Mucosa of descending colon (tissue), 3 donors: ENCODE measurements at regions not wholly inside any gene's neighbourhood (a gene's known extent, or its start where the extent isn't known, plus 50 kb on each side); places are given as distances from the start of the nearest gene placed in this dataset.
A peak's percentile ranks its signal among the peaks of the same experiment; 100 is the strongest.

Experiments used
- ATAC-seq: fragments of 200-7000 bp; cut with Tn5 transposase; one replicate; pipeline ENCODE4 v1.9.1; 2020; ENCODE audit warnings: mild to moderate bottlenecking, moderate library complexity
- DNase-seq, 3 donors: peaks; one replicate each; pipeline ENCODE4 v3.0.0-alpha.2; 2020
- H3K36me3 ChIP-seq: fragments of 200-600 bp; one replicate; pipeline ENCODE4 v1.8.0; 2021; ENCODE audit warnings: low read depth, mild to moderate bottlenecking
- H3K4me1 ChIP-seq: fragments of 200-600 bp; one replicate; pipeline ENCODE4 v1.8.0; 2021; ENCODE audit warnings: low read depth, mild to moderate bottlenecking
- H3K4me3 ChIP-seq: fragments of 200-600 bp; one replicate; pipeline ENCODE4 v1.8.0; 2021; ENCODE audit warnings: mild to moderate bottlenecking
- H3K9me3 ChIP-seq: fragments of 200-600 bp; one replicate; pipeline ENCODE4 v1.8.0; 2021; ENCODE audit warnings: mild to moderate bottlenecking
- intact Hi-C, 2 donors: fragments of 100-400 bp; cut with DNase I in 1 of 2; cut with micrococcal nuclease in 1 of 2; formaldehyde crosslinking; loops; one replicate each; pipeline versions ENCODE4 v1.11.0 to v1.11.1; 2022; cut with DNase I, micrococcal nuclease
- TF ChIP-seq, protein P1 (sequence below): fragments of 200-600 bp; IDR thresholded peaks from one replicate; pipeline ENCODE4 v1.8.0; 2022; ENCODE audit warnings: antibody characterized with exemption, mild to moderate bottlenecking
- donor health status: DM: no; HTN: no; CAD: no; lungs with moderate emphysema.
- donor health status: DM: no; HTN: no; CAD: no.
- donor health status: DM: no; HTN: yes; CAD: no.

- DNase-seq (no peak), ATAC-seq (no peak)
Observed at GRCh38 chr9:118586978-118587377, 782.3 kb downstream of the BRINP1 start.

DNA sequence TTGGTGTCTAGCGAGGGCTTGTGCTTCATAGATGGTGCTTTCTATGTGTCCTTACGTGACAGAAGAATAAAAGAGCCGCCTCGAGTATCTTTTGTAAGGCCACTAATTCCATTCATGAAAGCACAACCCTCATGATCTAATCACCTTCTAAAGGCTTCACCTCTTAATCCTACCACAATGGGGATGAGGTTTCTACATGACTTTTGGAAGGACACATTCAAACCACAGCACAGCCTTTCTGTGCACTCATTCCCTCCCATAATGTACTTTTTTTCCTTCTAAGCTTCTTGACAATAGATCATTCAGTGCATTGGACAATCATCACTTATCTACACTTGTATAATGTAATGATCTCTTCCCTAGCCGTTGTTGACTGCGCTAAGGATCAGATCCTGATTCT lies 774.8 kb downstream of the BRINP1 start:
- ATAC-seq = no peak
- Histone ChIP-seq H3K4me3 (no peak overlapping the region), H3K9me3 (no peaks in the 10 kb centered on the region), H3K36me3 (no peaks in the 10 kb centered on the region), H3K4me1 (no peaks in the 10 kb centered on the region)
- TF ChIP-seq, protein P1, sequence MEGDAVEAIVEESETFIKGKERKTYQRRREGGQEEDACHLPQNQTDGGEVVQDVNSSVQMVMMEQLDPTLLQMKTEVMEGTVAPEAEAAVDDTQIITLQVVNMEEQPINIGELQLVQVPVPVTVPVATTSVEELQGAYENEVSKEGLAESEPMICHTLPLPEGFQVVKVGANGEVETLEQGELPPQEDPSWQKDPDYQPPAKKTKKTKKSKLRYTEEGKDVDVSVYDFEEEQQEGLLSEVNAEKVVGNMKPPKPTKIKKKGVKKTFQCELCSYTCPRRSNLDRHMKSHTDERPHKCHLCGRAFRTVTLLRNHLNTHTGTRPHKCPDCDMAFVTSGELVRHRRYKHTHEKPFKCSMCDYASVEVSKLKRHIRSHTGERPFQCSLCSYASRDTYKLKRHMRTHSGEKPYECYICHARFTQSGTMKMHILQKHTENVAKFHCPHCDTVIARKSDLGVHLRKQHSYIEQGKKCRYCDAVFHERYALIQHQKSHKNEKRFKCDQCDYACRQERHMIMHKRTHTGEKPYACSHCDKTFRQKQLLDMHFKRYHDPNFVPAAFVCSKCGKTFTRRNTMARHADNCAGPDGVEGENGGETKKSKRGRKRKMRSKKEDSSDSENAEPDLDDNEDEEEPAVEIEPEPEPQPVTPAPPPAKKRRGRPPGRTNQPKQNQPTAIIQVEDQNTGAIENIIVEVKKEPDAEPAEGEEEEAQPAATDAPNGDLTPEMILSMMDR = no peak
- no peak for DNase-seq
- intact Hi-C loops = no loop called here

More at GRCh38 chr9:118586978-118587377, 782.3 kb downstream of the BRINP1 start:
- TF ChIP-seq, protein P1 = no peak
- Histone ChIP-seq H3K36me3 (no peaks in the 10 kb centered on the region), H3K4me1 (no peaks in the 10 kb centered on the region), H3K9me3 (no peaks in the 10 kb centered on the region), H3K4me3 (no peak overlapping the region)
- intact Hi-C loops = no loop called here

GRCh38 chr9:118595719-118596305 lies 773.4 kb downstream of the BRINP1 start:
- peak in 1 of 3 donors; percentile 6 for DNase-seq
- intact Hi-C loops = no loop called here

GRCh38 chr9:118596374-118597015 lies 772.7 kb downstream of the BRINP1 start:
- no peaks in the 10 kb centered on the region for H3K4me1 ChIP-seq
- TF ChIP-seq, protein P1 = no peak
- no peak overlapping the region for H3K4me3 ChIP-seq
- ATAC-seq (no peak), DNase-seq (no peak)
- intact Hi-C loops = no loop called here
- no peaks in the 10 kb centered on the region for H3K36me3 ChIP-seq
- no peaks in the 10 kb centered on the region for H3K9me3 ChIP-seq

More at GRCh38 chr9:118595719-118596305, 773.4 kb downstream of the BRINP1 start:
- H3K36me3 ChIP-seq = no peaks in the 10 kb centered on the region
- no peaks in the 10 kb centered on the region for H3K9me3 ChIP-seq
- no peaks in the 10 kb centered on the region for H3K4me1 ChIP-seq
- TF ChIP-seq, protein P1 = no peak
- H3K4me3 ChIP-seq = no peak overlapping the region
- ATAC-seq = peak; percentile 35

DNA sequence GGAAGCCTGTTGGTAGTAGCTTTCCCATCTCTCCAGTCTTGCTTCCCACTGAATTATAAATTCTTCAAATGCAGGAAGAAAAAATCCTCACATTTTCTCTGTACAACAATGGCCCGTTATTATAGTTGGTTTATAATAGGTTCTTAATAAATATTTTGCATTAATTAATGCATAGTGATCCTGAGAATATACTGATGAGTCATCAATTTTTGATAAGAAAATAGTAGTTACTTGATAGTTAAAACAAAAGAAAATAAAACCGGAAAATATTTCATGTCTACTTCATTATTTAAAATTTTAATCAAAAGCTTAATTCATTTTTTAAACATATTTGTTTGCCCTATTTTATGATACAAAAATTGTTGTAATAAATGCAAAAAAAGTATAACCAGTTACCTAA lies 762.6 kb downstream of the BRINP1 start:
- H3K4me1 ChIP-seq = no peaks in the 10 kb centered on the region
- TF ChIP-seq, protein P1 = no peak
- intact Hi-C loops = no loop called here
- H3K9me3 ChIP-seq = no peaks in the 10 kb centered on the region
- ATAC-seq = no peak
- no peaks in the 10 kb centered on the region for H3K36me3 ChIP-seq
- no peak for DNase-seq
- H3K4me3 ChIP-seq = no peak overlapping the region
